SW480 (cell line): ENCODE measurements at regions not wholly inside any gene's neighbourhood (a gene's known extent, or its start where the extent isn't known, plus 50 kb on each side); places are given as distances from the start of the nearest gene placed in this dataset.
"Not testable (repeated sequence)": the region's sequence is repeated elsewhere in the genome, so short reads cannot be mapped to it uniquely, and the experiment has no call there.

Experiments used
- DNase-seq: peaks from one replicate; pipeline ENCODE4 v3.0.0-alpha.2; 2016; ENCODE audit warnings: low spot score

- DNase-seq = no peak
Measured at GRCh38 chr10:28391283-28391682, 88.4 kb upstream of the MPP7 start.

GRCh38 chr10:28393956-28394568, 91.2 kb upstream of the MPP7 start:
- DNase-seq = peak; percentile 68

DNA sequence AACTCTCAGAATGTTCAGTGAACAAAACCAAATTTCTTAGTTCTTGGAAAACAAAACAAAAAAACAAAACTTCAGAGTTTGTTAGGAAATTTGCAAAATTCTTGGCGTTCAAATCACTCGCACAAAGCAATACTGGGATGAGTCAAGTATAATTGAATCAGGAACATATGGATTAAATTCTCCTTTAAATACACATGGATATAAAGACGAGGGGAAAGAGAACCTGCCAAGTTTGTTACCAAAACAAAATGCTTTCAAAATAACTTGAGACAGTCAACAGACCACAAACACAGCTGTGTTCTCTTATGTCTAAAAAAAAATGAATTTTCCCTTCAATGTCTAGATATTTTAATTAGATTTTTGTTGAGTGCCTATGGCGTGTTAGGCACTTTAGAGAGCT, 93.5 kb upstream of the MPP7 start:
- DNase-seq = no peak

DNA sequence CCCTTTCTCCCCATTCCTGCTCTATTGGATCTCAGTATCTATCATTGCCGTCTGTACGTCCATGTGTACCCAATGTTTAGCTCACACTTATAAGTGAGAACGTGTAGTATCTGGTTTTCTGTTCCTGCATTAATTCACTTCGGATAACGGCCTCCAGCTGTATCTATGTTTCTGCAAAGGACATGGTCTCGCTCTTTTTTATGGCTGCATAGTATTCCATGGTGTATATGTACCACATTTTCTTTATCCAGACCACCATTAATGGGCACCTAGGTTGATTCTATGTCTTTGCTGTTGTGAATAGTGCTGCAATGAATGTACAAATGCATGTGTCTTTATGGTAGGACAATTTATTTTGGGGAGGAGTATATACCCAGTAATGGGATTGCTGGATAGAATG, 94.4 kb upstream of the MPP7 start:
- DNase-seq = no peak

- no peak for DNase-seq
Measured at GRCh38 chr10:28400176-28400575, 97.3 kb upstream of the MPP7 start.

- no peak for DNase-seq
Measured at GRCh38 chr10:28400681-28401080, 97.8 kb upstream of the MPP7 start.

GRCh38 chr10:28402611-28403073, 99.8 kb upstream of the MPP7 start:
- not testable (repeated sequence) for DNase-seq

DNA sequence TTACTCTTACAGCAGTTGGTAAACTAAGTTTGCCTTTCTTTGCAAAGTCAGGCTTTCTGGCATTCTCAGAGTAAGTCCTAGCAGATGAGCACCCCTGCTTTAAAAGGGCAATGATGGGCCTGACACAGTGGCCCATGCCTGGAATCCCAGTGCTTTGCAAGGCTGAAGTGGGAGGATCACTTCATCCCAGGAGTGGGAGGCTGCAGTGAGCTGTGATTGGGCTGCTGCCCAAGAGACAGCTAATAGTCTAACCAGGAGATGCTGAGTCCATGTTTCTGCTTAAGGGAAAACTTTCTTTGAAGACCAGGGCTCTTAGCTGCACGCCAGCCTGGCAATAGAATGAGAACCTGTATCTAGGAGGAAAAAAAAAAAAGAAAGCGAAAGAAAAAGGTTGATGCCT, 100.2 kb upstream of the MPP7 start:
- DNase-seq = no peak

GRCh38 chr10:28408237-28408777, 105.4 kb upstream of the MPP7 start:
- no peak for DNase-seq

- no peak for DNase-seq
Measured at GRCh38 chr10:28410420-28411135, 107.7 kb upstream of the MPP7 start.

- DNase-seq = no peak
Measured at GRCh38 chr10:28411136-28411460, 108.2 kb upstream of the MPP7 start.

- DNase-seq = no peak
Measured at GRCh38 chr10:28411648-28412047, 108.8 kb upstream of the MPP7 start.

DNA sequence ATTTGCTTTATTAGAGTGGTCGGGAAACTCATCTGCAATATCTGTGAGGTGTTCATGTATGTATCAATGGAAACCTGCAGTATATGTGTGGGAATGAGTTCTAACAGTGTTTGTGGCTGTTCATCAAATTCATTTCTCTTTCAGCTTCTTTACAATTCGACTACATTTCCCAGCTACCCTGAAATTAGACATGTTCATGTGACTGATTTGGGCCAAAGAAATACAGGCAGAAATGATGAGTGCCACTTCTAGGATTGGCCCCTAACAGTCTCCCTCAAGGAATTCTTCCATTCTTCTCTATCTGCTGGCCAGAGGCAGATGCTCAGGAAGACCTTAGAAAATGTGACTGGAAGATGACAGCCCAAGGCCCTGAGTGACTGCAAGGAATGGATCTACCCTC, 114.8 kb upstream of the WAC start:
- DNase-seq = no peak

DNA sequence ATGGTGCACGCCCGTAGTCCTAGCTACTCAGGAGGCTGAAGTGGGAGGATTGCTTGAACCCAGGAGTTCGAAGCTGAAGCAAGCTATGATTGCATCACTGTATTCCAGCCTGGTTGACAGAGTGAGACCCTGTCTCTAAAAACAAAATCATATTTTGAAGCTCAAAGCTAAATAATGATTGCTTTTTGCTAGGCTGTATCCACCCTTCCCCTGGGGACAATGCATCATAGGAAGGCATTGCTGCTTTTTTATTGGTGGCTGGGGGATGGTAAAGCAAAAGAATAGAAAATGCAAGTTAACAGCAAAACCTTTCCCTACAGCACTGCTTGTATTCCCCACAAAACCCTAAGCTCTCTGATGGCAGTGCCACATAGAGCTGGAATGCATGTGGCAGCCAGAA, 107.5 kb upstream of the WAC start:
- DNase-seq = no peak

GRCh38 chr10:28426392-28427159, 106.3 kb upstream of the WAC start:
- DNase-seq = no peak

DNA sequence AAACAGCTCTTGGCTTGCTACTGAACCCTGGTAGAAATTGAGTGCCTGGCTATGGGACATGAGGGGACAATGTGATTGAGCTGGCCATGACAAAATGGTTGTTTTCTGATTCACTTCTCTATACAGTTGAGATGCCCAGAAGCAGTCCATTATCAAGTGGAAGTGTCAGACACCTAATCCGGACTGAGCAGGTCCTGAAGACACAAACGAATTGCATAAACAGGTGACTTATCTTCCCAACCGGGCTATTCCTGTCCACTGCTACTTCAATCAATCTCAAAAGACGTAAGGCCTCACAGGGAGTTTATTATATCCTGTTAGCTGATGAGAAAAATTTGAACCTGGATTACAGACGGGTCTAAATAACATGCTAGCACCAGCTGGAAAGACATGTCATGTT, 105.5 kb upstream of the WAC start:
- DNase-seq = no peak

GRCh38 chr10:28429045-28429444, 103.9 kb upstream of the WAC start:
- DNase-seq = no peak

DNA sequence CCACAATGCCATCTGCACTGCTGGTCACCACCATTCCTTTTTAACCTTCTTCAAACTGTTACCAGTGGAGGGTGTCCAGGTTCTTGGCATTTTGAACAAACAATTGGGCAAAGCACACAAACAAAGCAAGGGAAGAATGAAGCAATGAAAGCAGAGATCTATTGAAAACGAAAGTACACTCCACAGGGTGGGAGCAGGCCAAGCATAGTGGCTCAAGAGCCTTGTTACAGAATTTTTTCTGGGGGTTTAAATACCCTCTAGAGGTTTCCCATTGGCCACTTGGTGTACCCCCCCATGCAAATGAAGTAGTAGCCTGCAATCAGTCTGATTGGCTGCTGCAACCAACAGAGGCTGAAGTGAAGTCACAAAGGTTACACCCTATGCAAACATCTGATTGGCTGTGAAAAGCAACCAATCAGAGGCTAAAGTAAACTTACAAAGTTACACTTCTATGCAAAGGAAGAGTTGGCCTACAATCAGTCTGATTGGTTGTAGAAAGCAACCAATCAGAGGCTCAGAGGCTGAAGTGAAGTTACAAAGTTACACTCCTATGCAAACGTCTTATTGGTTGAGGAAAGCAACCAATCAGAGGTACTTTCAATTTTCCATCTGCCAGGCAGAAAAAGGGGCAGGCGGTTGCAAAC, 103.2 kb upstream of the WAC start:
- DNase-seq = no peak

DNA sequence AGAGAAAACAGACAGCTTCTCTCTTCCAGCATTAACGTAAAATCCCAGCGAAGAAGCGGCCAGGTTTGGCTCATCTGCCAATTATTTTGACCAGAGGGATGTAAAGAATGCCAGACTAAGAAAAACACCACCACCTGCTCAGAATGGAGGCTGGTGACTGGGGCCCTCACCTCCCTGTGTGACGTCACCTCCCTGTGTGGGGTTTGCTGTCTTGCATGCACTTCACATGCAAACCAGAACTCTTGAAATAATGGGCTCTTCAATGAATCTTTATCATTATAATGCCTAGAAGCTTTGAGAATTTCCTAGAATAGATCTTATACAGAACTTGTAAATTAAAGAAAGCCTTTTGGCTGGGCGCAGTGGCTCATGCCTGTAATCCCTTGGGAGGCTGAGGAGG, 101.8 kb upstream of the WAC start:
- no peak for DNase-seq

DNA sequence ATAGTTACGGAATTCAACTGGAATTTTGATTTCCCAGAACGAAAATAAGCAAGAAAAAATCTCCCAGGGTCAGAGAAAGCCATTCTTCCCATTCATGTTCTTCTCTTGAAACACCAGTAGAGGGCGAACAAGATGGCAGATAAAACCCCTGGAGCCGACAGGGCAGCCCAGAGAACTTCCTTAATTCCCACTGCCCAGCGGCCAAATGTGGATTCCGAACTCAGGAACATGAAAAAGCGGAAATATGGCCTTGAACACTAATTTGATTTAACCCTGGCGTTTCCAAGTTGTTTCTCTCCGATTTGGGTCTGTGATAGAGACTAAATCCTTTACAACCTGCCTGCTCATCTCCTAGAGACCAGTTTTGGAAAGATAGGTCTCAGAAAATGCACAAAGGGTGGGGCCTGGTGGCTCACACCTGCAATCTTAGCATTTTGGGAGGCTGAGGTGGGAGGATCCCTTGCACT, 100.7 kb upstream of the WAC start:
- DNase-seq = peak; percentile 80

DNA sequence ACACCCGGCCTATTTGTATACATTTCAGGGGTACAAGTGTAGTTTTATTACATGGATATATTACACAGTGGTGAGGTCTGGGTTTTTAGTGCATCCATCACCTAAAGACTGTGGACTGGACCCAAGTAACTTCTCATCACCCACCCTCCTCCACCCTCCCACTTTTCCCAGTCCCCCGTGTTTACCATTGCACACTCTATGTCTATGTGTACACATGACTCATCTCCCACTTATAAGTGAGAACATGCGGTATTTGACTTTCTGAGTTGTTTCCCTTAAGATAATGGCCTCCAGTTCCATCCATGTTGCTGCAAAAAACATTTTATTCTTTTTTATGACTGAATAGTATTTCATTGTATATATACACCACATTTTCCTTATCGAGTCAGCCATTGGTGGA, 98.9 kb upstream of the WAC start:
- DNase-seq = no peak

DNA sequence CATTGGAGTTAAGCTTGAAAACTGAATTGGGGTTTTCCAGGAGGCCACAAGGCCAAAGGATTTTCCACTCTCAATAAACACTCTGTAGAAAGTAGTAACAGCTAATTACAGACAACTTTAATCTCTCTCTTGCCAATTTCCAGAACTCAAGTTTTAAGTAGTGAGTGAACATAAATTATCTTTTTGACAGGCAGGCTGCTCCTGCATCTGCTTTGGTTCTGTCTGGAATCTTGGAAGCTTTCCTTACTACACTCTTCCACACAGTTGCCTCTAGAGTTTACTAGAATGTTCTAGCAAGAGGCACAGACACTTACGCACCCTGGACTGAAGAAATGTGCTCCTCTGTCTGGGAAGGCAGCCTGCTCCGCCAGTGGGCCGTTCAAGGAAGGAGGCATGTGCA, 90.5 kb upstream of the WAC start:
- no peak for DNase-seq

GRCh38 chr10:28444031-28444430, 88.9 kb upstream of the WAC start:
- no peak for DNase-seq
